Neuronal stem cell (in vitro differentiated cells): ENCODE measurements at regions not wholly inside any gene's neighbourhood (a gene's known extent, or its start where the extent isn't known, plus 50 kb on each side); places are given as distances from the start of the nearest gene placed in this dataset.

Experiments used
- DNase-seq: peaks from one replicate; pipeline ENCODE4 v3.0.0-alpha.2; 2013; ENCODE audit warnings: low spot score
- H2AFZ ChIP-seq: one replicate; pipeline ENCODE4 v1.6.1; 2013; ENCODE audit warnings: mild to moderate bottlenecking, low read length, inconsistent platforms
- H2AK5ac ChIP-seq: 2 replicates; pipeline ENCODE4 v1.6.1; 2013; ENCODE audit warnings: low read depth, mild to moderate bottlenecking, inconsistent platforms, low read length, moderate library complexity, mixed read lengths
- H2BK120ac ChIP-seq: 2 replicates; pipeline ENCODE4 v1.6.1; 2013; ENCODE audit warnings: low read depth, mild to moderate bottlenecking, inconsistent platforms, low read length, moderate library complexity, mixed read lengths
- H2BK12ac ChIP-seq: one replicate; pipeline ENCODE4 v1.6.1; 2013; ENCODE audit warnings: low read length, inconsistent platforms
- H2BK15ac ChIP-seq: 2 replicates; pipeline ENCODE4 v1.6.1; 2013; ENCODE audit warnings: mild to moderate bottlenecking, low read length, inconsistent platforms, mixed read lengths
- H2BK5ac ChIP-seq: one replicate; pipeline ENCODE4 v1.6.1; 2013; ENCODE audit warnings: inconsistent platforms, mild to moderate bottlenecking, low read length, moderate library complexity
- H3K14ac ChIP-seq: one replicate; pipeline ENCODE4 v1.6.1; 2013; ENCODE audit warnings: low read length, inconsistent platforms
- H3K18ac ChIP-seq: 2 replicates; pipeline ENCODE4 v1.6.1; 2013; ENCODE audit warnings: low read length, inconsistent platforms
- H3K23ac ChIP-seq: 2 replicates; pipeline ENCODE4 v1.6.1; 2013; ENCODE audit warnings: low read depth, mild to moderate bottlenecking, mixed read lengths, low read length, inconsistent platforms; ENCODE audit not compliant: poor library complexity
- H3K27ac ChIP-seq: replicated peaks from 3 replicates; pipeline ENCODE4 v1.5.1; 2013; ENCODE audit warnings: low read length, inconsistent platforms
- H3K27me3 ChIP-seq, 3 experiments: 2 replicates each; pipeline ENCODE4 v1.6.1; 2013; ENCODE audit warnings: low read length in 3 of 3, mild to moderate bottlenecking in 2 of 3, inconsistent platforms in 1 of 3, low read depth in 1 of 3, mixed read lengths in 1 of 3, moderate library complexity in 1 of 3; ENCODE audit not compliant: control insufficient read depth in 3 of 3, insufficient read depth in 3 of 3
- H3K36me3 ChIP-seq, 2 donors: replicated peaks in 1 of 2; 2 replicates each; pipeline ENCODE4 v1.6.1; 2013; ENCODE audit warnings: low read length in 2 of 2; ENCODE audit not compliant: control insufficient read depth in 2 of 2, insufficient read depth in 2 of 2
- H3K4ac ChIP-seq: 2 replicates; pipeline ENCODE4 v1.6.1; 2013; ENCODE audit warnings: inconsistent platforms, mild to moderate bottlenecking, low read length, moderate library complexity
- H3K4me1 ChIP-seq, 2 donors: 1 replicate in 1 of 2; 2 replicates in 1 of 2; pipeline ENCODE4 v1.6.1; 2013; ENCODE audit warnings: low read length in 2 of 2, low read depth in 1 of 2; ENCODE audit not compliant: control insufficient read depth in 2 of 2, insufficient read depth in 1 of 2
- H3K4me2 ChIP-seq: one replicate; pipeline ENCODE4 v1.6.1; 2013; ENCODE audit warnings: mild to moderate bottlenecking, low read length, inconsistent platforms; ENCODE audit not compliant: insufficient read depth, poor library complexity, severe bottlenecking
- H3K4me3 ChIP-seq, 2 donors: 2 replicates each; pipeline ENCODE4 v1.5.1; 2013; ENCODE audit warnings: low read length in 2 of 2, mild to moderate bottlenecking in 2 of 2, inconsistent platforms in 1 of 2, moderate library complexity in 1 of 2
- H3K79me1 ChIP-seq: one replicate; pipeline ENCODE4 v1.6.1; 2013; ENCODE audit warnings: low read depth, mild to moderate bottlenecking, inconsistent platforms, low read length, moderate library complexity
- H3K9ac ChIP-seq: one replicate; pipeline ENCODE4 v1.6.1; 2013; ENCODE audit warnings: mild to moderate bottlenecking, low read depth, low read length, inconsistent platforms; ENCODE audit not compliant: poor library complexity
- H3K9me3 ChIP-seq, 2 donors: replicated peaks in 1 of 2; 2 replicates each; pipeline versions ENCODE3 to v1.6.1; 2013; ENCODE audit warnings: low read length in 2 of 2, mild to moderate bottlenecking in 2 of 2, inconsistent platforms in 1 of 2, low read depth in 1 of 2, mixed read lengths in 1 of 2, moderate library complexity in 1 of 2; ENCODE audit not compliant: control insufficient read depth in 2 of 2, insufficient read depth in 1 of 2
- H4K8ac ChIP-seq: one replicate; pipeline ENCODE4 v1.6.1; 2013; ENCODE audit warnings: low read depth, mild to moderate bottlenecking, inconsistent platforms, low read length, moderate library complexity
- H4K91ac ChIP-seq: one replicate; pipeline ENCODE4 v1.6.1; 2013; ENCODE audit warnings: low read length, low read depth, mild to moderate bottlenecking, inconsistent platforms; ENCODE audit not compliant: poor library complexity
- WGBS, 2 donors: extraction: QIAGEN DNeasy Blood & Tissue Kit; methylation state at CpG; one replicate each; pipeline ENCODE4 v1.1.7; 2013; ENCODE audit warnings: missing lambda C conversion rate in 2 of 2, mixed read lengths in 1 of 2; ENCODE audit not compliant: insufficient read length in 2 of 2, insufficient replicate concordance in 1 of 2; ENCODE audit errors: extremely low coverage in 2 of 2; 5-methylcytosine and 5-hydroxymethylcytosine counted together

DNA sequence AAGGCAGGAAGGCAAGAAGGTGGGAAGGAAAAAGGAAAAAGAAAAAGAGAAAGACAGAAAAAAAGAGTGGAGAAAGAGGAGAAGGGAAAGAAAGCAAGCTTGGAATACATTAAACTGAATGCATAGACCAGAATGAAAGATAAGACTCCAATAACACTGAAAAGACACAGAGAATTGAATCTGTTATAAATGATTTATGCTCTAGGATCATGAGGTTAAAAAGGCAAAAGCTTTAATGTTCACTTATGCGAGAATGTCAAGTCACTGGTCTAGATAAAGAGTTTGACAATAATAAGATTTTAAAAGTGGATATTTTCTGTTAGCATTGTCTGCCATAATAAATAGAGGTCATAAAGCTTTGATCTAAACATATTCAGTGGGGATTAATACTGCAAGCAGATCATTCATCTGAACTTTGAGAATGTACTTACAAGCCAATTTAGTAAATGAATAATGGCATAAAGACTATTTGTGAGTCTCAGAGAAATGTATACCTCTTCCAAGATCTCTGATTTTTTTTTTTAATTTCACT, 1069.2 kb upstream of the SLC39A10 start:
- Histone ChIP-seq H3K14ac (no peak overlapping the region), H3K36me3 (no peaks in the 10 kb centered on the region), H2BK12ac (no peak overlapping the region), H4K91ac (no peak overlapping the region), H3K27ac (no peak overlapping the region), H2AFZ (no peak overlapping the region), H3K4me1 (no peaks in the 10 kb centered on the region), H3K23ac (no peak overlapping the region), H4K8ac (no peak overlapping the region), H2AK5ac (no peak overlapping the region), H2BK120ac (no peak overlapping the region), H2BK15ac (no peak overlapping the region), H3K79me1 (no peaks in the 10 kb centered on the region), H3K9ac (no peak overlapping the region), H2BK5ac (no peak overlapping the region), H3K4me3 (no peak overlapping the region), H3K9me3 (no peaks in the 10 kb centered on the region), H3K27me3 (no peaks in the 10 kb centered on the region), H3K18ac (no peak overlapping the region), H3K4ac (no peak overlapping the region), H3K4me2 (no peak overlapping the region)
- no peak for DNase-seq
- WGBS, 2 donors, result no CpG with 5 or more reads among the region's 1 CpG

DNA sequence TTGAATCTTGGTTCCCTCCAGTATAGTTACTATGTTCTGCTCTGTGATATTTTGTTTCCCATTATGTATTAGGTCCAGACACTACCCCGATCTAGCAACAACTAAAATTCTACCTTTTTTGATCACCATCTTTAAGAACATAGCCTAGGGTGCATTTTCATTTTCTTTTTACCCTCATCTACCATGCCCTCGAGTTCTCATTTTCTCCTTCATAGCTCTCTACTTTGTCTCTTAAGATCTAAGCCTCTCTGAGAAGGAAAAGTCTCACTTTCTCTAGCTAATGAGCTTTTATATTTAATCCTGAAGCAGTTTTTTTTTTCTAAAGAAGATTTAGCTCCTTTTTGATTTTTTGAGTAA, 1089.4 kb upstream of the SLC39A10 start:
- H3K27ac ChIP-seq, result no peak overlapping the region

DNA sequence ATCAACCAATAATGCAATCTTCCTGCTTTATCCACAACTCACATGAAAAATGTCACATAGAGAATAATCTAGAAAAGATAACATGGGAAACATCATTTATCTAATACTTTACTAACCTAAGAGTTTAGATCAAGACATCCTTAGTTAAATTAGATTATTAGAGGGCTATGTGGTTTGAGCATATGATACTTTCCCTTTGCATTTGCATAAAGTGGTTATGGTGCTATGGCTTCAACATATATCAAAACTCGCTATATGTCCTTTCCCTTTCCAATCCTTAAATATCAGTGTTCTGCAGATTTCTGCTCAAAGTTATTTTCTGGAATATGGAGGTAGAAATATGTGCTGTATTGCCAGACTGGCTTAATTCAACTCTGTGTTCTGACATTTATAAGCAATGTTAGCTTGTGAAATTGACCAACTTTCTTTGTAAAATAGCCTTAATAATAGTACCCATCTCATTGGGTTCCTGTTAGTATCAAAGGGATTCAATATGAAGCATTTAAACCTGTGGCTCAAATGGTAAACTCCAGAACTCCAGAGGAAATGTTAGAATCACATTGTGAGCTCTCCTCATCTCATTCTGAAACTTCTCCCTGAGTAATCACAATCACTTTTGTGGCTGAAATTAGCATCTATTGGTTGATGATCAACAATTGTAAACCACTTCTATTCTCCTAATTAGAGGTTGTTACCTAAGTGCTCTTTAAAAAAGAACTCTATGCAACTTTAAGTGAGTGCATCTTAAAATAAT, 1089.9 kb upstream of the SLC39A10 start:
- H3K9ac ChIP-seq, result no peak overlapping the region
- H3K14ac ChIP-seq, result no peak overlapping the region
- no peaks in the 10 kb centered on the region for H3K79me1 ChIP-seq
- no peak overlapping the region for H3K4ac ChIP-seq
- no peak overlapping the region for H3K4me3 ChIP-seq
- no peak overlapping the region for H2BK12ac ChIP-seq
- no peak overlapping the region for H3K4me2 ChIP-seq
- no peaks in the 10 kb centered on the region for H3K36me3 ChIP-seq
- H2AK5ac ChIP-seq, result no peak overlapping the region
- no peak overlapping the region for H2BK5ac ChIP-seq
- H3K27me3 ChIP-seq, result no peaks in the 10 kb centered on the region
- no peak overlapping the region for H3K18ac ChIP-seq
- H2AFZ ChIP-seq, result no peak overlapping the region
- no peak overlapping the region for H2BK15ac ChIP-seq
- H3K27ac ChIP-seq, result no peak overlapping the region
- WGBS, 2 donors, result no CpG with 5 or more reads among the region's 1 CpG
- H3K4me1 ChIP-seq, result no peaks in the 10 kb centered on the region
- no peak overlapping the region for H4K91ac ChIP-seq
- DNase-seq, result no peak
- no peak overlapping the region for H3K23ac ChIP-seq
- H4K8ac ChIP-seq, result no peak overlapping the region
- H3K9me3 ChIP-seq, result no peaks in the 10 kb centered on the region
- no peak overlapping the region for H2BK120ac ChIP-seq

More for the DNA sequence above, 1089.4 kb upstream of the SLC39A10 start:
- Histone ChIP-seq H3K9ac (no peak overlapping the region), H2AFZ (no peak overlapping the region), H4K8ac (no peak overlapping the region), H2BK120ac (no peak overlapping the region), H3K9me3 (no peaks in the 10 kb centered on the region), H3K79me1 (no peaks in the 10 kb centered on the region), H2AK5ac (no peak overlapping the region), H4K91ac (no peak overlapping the region), H2BK12ac (no peak overlapping the region), H3K18ac (no peak overlapping the region), H2BK15ac (no peak overlapping the region), H3K27me3 (no peaks in the 10 kb centered on the region), H3K14ac (no peak overlapping the region), H3K36me3 (no peaks in the 10 kb centered on the region), H3K4me1 (no peaks in the 10 kb centered on the region), H3K4me2 (no peak overlapping the region), H3K4me3 (no peak overlapping the region), H3K23ac (no peak overlapping the region), H2BK5ac (no peak overlapping the region), H3K4ac (no peak overlapping the region)
- DNase-seq, result no peak
- no CpG with 5 or more reads among the region's 2 CpGs for WGBS, 2 donors

DNA sequence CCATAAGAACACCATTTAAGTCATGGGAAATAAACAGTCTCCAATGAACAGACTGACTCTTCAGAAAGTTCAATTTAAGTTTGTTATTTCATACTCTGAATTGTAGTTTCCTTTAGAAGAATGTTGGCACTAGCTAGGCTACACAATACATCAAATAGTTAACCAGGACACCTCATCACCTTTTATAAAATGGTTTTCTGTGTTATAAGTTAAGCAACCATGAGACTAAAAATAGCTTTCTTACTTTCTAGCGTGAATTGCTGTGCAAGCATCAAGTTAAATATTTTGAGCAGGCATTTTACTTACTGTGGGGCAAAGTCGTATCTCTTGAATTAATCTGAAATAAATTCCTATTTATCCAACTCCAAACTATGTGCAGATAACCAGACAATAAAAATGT, 1092.6 kb upstream of the SLC39A10 start:
- no CpG with 5 or more reads among the region's 2 CpGs for WGBS, 2 donors
- DNase-seq, result no peak
- no peaks in the 10 kb centered on the region for H3K79me1 ChIP-seq
- H2BK12ac ChIP-seq, result no peak overlapping the region
- no peak overlapping the region for H2BK120ac ChIP-seq
- H2AFZ ChIP-seq, result no peak overlapping the region
- H2BK5ac ChIP-seq, result no peak overlapping the region
- no peak overlapping the region for H4K8ac ChIP-seq
- no peak overlapping the region for H2AK5ac ChIP-seq
- H2BK15ac ChIP-seq, result no peak overlapping the region
- no peaks in the 10 kb centered on the region for H3K4me1 ChIP-seq
- no peak overlapping the region for H3K4ac ChIP-seq
- H3K4me2 ChIP-seq, result no peak overlapping the region
- no peaks in the 10 kb centered on the region for H3K36me3 ChIP-seq
- no peak overlapping the region for H3K14ac ChIP-seq
- no peak overlapping the region for H4K91ac ChIP-seq
- no peak overlapping the region for H3K18ac ChIP-seq
- no peak overlapping the region for H3K4me3 ChIP-seq
- H3K27ac ChIP-seq, result no peak overlapping the region
- no peaks in the 10 kb centered on the region for H3K27me3 ChIP-seq
- H3K23ac ChIP-seq, result no peak overlapping the region
- H3K9ac ChIP-seq, result no peak overlapping the region
- peaks cover 0 to 2% of the 10 kb centered on the region in 2 donors for H3K9me3 ChIP-seq
